Stimulated activated CD4-positive, alpha-beta T cell treated with anti-CD3 and anti-CD28 coated beads, TNF-alpha, amount 100 ng/mL, for 24 hours (primary cell): ENCODE measurements at regions not wholly inside any gene's neighbourhood (a gene's known extent, or its start where the extent isn't known, plus 50 kb on each side); places are given as distances from the start of the nearest gene placed in this dataset.

Experiments used
- DNase-seq, 3 experiments: peaks; one replicate each; pipeline ENCODE4 v3.0.0-alpha.2; 2020; ENCODE audit warnings: low read depth in 3 of 3

DNA sequence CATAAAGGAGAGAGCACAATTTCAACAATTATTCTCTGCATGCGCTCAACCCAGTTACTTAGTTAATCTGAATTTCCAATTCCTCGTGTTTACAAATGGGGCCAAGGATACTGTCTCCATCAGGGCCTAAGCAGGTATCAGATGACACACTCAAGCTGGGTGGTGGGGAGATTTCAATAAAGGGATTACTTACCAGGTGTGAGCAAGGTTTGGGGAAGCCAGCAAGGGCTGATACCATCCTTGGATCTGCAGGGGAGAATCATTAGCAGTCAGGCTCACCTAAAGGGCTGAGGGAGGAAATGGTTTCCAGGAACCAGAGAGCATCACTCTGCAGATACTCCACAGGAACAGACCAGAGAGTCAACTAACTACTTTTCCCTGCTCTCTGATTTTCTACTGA, 487.1 kb downstream of the NTRK2 start:
- DNase-seq = no peak

DNA sequence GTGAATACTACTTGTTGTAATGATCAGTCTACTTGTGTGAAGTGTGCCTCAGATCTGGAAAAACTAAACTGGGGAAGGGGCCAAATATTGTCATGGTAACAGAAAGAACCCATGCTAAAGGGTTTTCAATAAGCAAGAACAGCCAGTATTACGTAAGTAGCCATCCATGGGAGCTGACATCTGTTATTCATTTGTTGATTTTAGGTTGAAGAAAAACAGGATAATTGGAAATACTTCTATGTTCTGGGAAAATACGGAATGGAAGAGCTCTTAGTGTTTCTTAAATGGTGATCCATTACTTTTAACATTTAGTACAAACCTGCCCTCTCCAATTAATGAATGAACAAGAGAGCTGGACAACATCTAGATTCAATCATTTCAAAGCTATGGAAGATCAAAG, 485.8 kb downstream of the NTRK2 start:
- no peak for DNase-seq

GRCh38 chr9:85151741-85152140, 482.2 kb downstream of the NTRK2 start:
- no peak for DNase-seq

GRCh38 chr9:85151162-85151561, 481.6 kb downstream of the NTRK2 start:
- no peak for DNase-seq

DNA sequence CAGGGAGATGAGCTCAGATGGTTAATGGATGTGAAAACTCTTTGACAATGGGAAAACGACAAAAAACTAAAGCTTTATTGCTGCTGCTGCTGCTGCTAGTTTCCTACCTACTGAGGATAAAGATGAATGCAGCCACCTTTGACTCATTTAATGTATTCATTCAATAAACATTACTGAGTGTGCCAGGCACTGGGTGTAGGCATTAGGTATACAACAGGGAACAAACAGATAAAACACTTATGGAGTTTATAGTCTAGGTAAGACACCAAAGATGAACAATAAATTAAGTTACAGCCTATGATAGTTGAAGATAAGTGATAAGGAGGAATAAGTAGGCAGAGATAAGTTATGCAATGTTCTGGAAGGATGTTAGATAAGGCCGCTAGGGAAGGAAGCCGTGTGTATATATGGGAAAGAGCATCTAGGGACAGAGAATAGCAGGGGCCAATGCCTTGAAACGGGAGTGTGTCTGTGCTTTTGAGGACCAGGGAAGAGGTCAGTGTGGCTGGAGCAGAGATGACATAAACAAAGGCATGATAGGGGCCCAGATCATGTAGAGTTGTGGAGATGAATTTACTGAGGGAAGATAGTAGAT, 477.6 kb downstream of the NTRK2 start:
- no peak for DNase-seq

- DNase-seq = no peak
Measured at GRCh38 chr9:85142968-85143367, 473.4 kb downstream of the NTRK2 start.

DNA sequence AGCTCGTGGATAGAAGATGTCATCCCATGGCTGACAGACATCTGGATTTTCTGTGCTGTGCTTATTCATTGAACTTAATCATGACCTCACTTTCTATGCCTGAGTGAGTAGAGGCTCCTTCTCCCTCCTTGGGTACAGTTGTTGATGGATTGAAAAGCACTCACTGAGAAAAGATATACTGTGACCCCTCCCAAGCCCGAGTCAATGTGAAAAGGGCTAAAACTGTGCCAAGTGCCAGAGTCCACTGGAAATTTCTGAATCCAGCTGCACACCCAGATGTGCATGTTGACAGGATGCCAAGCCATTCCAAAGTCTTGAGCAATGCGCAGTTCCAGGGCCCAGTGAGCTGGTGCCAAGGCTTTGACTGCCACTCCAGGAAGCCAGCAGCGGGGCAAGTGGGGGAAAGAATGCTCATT, 473.0 kb downstream of the NTRK2 start:
- no peak for DNase-seq

DNA sequence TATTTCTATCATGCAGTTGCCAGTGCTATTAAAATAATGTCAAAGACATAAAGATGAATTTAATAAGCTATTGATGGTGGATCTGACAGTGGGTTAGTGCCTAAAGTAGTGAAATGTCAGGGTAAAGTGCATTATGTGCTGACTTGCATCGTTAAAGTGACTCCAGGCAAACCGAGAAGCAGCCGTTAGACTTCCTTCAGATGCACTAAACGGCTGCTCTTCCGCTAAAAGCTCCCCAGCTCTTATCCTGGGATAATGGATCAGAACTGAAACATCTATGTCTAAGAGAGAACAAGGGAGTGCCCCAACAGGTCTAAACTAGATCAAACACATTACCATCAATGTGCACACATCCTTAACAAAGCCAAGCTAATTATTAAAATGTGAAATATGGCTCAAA, 468.2 kb downstream of the NTRK2 start:
- DNase-seq = no peak

- no peak for DNase-seq
Measured at GRCh38 chr9:85136987-85137386, 467.5 kb downstream of the NTRK2 start.

DNA sequence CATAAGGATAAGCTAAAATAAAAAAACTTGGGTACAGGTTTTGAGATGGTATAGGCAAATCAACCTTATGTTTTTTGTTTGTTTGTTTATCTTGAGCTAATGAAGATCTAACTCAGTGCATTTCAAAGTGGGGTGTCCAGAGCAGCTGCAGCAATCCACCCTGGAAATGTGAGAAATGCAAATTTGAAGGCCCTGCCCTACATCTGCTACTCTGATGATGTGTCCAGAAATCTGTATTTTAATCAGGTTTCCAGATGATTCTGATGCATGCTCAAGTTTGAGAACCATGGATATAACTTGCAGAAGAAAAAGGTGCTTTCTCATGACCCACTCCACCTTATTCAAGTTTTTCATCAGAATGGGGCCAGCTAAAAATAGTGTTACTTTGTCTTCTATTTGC, 467.0 kb downstream of the NTRK2 start:
- DNase-seq = no peak

- DNase-seq = no peak
Measured at GRCh38 chr9:85130764-85131163, 461.2 kb downstream of the NTRK2 start.

- DNase-seq = no peak
Measured at GRCh38 chr9:85130260-85130659, 460.7 kb downstream of the NTRK2 start.

DNA sequence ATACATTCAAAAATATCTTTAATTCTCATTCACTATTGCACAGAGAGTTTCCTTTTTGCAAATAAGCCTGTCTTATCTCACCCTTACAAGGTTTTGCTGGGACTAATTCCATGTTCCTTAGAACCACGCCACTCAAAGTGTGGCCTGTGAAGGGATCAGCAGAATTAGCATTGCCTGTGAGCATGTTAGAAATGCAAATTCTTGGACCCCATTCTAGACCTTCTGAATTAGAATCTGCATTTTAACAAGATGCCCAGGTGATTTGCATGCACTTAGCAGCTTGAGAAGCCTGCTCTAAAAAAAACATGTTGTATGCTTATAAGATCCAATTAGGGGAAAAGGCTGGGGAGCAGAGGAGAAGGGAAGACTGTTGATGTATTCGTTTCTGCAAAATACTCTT, 460.0 kb downstream of the NTRK2 start:
- DNase-seq = no peak

GRCh38 chr9:85118990-85119755, 449.6 kb downstream of the NTRK2 start:
- no peak for DNase-seq

- DNase-seq = no peak
Measured at GRCh38 chr9:85117831-85118230, 448.3 kb downstream of the NTRK2 start.

DNA sequence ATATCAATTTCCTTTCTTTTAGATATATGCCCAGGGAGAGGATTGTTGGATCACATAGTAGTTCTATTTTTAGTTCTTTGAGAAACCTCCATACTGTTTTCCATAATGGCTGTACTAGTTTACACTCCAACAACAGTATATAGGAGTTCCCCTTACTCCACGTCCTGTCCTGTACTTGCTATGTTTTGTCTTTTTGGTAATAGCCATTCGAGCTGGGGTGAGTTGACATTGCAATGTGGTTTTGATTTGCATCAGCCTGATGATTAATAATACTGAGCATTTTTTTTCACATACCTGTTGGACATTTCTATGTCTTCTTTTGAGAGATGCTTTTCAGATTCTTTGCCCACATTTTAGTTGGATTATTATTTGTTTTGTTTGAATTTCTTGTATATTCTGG, 445.9 kb downstream of the NTRK2 start:
- DNase-seq = no peak

DNA sequence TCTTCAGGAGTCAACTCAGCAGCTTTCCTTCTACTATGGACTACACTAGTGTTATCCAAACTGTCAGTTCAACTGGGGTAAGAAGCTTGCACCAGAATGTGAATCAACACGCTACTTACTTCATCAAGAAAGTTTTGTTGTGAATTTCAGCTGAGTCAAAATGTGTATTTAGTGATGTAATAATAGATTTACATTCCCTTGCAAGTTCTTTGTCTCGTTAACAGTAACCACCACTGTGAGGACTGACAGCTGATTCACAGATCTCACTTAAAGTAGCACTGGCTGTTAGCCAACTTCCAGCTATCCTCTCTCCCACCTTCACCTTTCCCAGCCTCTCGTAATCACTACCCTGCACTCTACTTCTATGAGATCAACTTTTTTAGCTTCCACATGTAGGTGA, 445.3 kb downstream of the NTRK2 start:
- no peak for DNase-seq

DNA sequence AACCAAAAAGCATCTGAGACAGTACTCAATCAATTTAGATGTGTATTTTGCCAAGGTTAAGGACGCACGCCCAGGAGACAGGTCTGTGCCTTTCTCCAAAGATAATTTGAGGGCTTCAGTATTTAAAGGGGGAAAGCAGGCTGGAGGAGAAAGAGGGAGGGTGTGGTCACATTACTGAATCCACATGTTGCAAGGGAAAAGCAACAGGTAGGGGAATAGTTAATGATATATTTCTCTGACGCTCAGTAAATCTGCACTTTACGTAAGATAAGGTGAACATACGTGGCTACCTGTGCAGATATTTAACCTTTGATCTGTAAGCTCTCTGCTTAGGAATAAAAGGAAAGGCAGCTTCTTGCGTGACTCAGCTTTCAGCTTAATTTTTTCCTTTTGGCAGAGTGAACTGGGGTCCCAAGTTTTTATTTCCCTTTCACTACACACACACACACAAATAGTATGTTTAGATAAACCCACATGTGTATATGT, 443.4 kb downstream of the NTRK2 start:
- no peak for DNase-seq

GRCh38 chr9:85112391-85112790, 442.9 kb downstream of the NTRK2 start:
- DNase-seq = no peak

- DNase-seq = no peak
Measured at GRCh38 chr9:85108746-85109145, 439.2 kb downstream of the NTRK2 start.

GRCh38 chr9:85108229-85108628, 438.7 kb downstream of the NTRK2 start:
- no peak for DNase-seq

GRCh38 chr9:85089188-85089969, 419.9 kb downstream of the NTRK2 start:
- DNase-seq = no peak

DNA sequence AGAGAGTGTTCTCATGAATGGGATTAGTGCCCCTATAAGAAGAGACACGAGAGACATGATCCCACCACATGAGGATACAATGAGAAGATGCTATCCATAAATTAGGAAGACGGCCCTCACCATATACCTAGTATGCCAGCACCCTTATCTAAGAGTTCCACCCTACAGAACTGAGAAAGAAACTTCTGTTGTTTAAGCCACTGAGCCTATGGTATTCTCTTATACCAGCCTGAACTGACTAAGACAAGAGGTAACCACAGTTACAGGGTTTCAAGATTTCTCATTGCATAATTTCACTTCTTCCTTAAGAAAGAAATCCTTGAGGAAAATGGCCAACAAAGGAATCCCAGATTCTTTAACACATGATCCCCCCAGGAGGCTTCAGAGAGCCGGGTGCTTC, 412.4 kb downstream of the NTRK2 start:
- DNase-seq = no peak
